GM04503 (cell line): ENCODE measurements at regions not wholly inside any gene's neighbourhood (a gene's known extent, or its start where the extent isn't known, plus 50 kb on each side); places are given as distances from the start of the nearest gene placed in this dataset.

Source experiments
- DNase-seq: peaks from one replicate; pipeline ENCODE4 v3.0.0-alpha.2; 2012; ENCODE audit warnings: low read depth

DNA sequence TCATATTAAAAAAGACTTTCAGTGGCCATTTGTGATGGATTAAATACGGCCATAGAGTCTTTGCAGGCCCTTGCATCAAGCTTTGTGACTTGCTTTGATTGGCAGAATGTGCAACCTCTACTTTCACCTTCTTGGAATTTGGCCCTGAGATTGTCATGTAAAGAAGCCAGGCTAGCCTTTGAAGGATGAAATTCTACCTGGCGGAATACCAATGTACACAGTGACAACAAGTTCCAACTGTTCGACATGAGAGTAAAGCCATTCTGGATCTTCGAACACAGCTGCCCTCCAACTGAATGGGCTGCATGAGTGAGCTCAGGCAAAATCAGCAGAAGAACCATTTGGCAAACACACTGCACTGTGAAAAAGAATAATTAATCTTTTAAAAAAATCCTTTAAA, 321.3 kb downstream of the PHF14 start:
- DNase-seq: no peak

- no peak for DNase-seq
These were observed 323.5 kb downstream of the PHF14 start for GRCh38 chr7:11297126-11297625.

DNA sequence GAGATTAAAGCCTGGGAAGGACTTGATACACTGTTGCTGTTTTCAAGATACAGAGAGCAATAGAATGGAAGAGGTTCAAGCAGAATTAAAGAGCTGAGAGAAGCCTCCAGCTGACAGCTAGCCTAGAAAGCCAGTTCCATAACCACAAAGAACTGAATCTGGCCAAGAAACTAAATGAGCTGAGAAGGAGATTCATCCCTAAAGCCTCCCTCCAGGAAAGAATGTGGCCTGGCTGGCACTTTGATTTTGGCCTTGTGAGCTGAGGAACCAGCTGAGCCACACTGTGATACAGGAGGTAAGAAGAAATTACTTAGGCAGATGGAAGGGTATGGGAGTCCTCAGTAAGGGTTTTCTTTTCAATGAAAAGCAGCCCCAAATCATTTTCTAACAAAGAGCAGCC, 324.1 kb downstream of the PHF14 start:
- DNase-seq: peak; percentile 3

DNA sequence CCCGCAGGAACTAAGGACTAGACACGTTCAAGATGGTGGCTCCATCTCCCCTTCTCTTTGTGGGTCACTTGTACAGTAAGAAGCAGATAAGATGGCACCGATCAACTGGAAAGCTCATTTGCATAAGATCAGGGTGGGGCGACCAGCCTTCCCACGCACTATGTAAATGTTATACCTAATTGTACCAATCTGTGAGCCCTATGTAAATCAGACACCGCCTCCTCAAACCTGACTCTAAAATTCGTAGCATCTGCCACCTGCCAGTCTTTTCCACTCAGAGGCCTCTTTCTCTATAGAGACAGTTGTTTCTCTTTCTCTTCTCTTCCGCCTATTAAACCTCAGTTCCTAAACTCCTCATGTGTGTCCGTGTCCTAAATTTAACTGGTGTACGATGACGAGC, 324.5 kb downstream of the PHF14 start:
- no peak for DNase-seq

- no peak for DNase-seq
These were observed 326.6 kb downstream of the PHF14 start for GRCh38 chr7:11300241-11300640.

GRCh38 chr7:11302121-11302520, 328.4 kb downstream of the PHF14 start:
- DNase-seq: no peak

GRCh38 chr7:11313801-11314200, 340.1 kb downstream of the PHF14 start:
- DNase-seq: no peak

GRCh38 chr7:11315666-11316258, 342.1 kb downstream of the PHF14 start:
- DNase-seq: no peak

GRCh38 chr7:11317766-11318165, 344.1 kb downstream of the PHF14 start:
- DNase-seq: no peak

- no peak for DNase-seq
These were observed 346.0 kb downstream of the PHF14 start for GRCh38 chr7:11319491-11320274.
